ENCODE measurements at regions not wholly inside any gene's neighbourhood (a gene's known extent, or its start where the extent isn't known, plus 50 kb on each side); places are given as distances from the start of the nearest gene placed in this dataset.

DNA sequence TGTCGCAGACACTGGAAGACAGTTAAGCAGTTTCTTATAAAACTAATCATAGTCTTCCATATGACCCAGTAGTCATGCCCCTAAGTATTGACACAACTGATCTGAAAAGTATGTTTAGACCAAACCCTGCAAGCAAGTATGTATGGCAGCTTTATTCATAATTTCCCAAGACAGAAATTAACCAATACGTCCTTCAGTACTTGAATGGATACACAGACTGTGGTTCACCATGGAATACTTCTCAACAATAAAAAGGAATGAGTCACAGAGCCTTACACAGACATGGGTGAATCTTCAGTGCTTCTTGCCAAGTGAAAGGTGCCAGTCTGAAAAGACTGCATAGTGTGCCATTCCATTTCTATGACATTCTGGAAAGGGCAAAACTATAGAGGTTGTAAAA, 50.2 kb upstream of the AKR1E2 start:
- no peak for DNase-seq (ENCODE audit: low spot score)

DNA sequence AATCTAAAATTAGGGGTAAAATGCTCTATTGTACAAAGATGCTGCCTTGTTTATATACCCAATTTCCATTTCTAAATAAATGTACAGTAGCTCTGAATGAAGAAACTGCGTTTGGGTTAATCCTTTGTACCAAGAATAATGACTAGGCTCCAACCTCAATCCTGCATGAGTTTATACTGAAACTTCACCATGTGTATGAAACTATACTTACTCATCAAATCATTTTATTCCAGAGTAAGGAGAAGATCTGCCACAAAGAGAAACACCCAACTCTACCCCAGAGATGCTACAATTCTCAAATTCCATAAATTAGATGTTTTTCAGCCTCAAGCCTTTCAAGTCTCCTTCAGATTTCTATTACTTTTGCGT, 53.8 kb upstream of the AKR1E2 start:
- DNase-seq (ENCODE audit: low spot score) = no peak

DNA sequence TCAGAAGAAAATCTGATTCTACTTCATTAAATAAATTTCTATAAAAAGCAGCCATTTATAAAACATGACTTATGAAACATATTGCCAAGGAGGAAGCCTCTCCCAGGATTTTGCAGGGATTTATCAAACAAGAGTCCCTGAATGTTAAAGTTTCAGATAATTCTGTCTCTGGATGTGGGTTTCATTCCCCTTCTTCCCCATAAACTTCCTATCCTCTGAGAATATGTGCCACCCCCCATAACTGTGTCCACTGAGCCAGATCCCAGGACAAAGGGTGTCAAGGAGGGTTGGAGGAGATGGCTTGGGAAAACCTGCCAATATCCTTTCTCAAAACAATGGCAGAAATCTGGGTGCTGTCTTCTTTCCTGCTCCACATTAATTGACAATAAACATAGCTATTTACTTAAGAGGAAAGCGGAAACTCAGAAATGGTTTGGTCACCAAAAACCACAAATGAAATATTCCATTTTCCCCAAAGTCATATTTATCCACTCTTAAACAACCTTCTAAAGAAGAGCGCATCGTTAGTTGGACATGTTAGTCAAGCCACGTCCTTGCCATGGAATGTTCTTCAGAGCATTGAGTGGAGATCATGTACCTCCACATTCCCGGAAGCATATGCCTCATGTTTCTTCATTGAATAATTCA, 54.3 kb upstream of the AKR1E2 start:
- no peak for DNase-seq (ENCODE audit: low spot score)

- no peak for DNase-seq (ENCODE audit: low spot score)
Observed at GRCh38 chr10:4770801-4771553, 55.0 kb upstream of the AKR1E2 start.

- no peak for DNase-seq (ENCODE audit: low spot score)
Observed at GRCh38 chr10:4768416-4768815, 57.6 kb upstream of the AKR1E2 start.

GRCh38 chr10:4767033-4767814, 58.8 kb upstream of the AKR1E2 start:
- DNase-seq (ENCODE audit: low spot score) = peak; percentile 40

- no peak for DNase-seq (ENCODE audit: low spot score)
Observed at GRCh38 chr10:4766454-4766853, 59.6 kb upstream of the AKR1E2 start.

DNA sequence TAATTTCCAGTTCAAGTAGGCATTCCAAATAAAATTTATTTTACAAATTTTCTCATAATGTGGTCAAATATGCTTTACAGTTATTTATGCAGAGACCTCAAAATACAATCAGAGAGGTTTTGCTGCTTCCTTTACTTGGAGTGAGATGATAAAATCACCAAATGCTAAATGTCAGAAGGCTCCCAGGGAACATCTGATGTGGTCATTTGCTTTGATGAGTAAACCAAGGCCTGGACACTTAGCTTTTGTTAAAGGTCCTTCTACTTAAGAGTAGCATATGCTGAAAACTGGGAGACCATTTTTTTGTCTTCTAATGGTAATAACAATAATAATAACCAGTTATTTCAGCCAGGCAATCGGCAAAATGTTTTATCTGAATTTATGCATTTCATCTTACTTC, 60.6 kb upstream of the AKR1E2 start:
- no peak for DNase-seq (ENCODE audit: low spot score)

DNA sequence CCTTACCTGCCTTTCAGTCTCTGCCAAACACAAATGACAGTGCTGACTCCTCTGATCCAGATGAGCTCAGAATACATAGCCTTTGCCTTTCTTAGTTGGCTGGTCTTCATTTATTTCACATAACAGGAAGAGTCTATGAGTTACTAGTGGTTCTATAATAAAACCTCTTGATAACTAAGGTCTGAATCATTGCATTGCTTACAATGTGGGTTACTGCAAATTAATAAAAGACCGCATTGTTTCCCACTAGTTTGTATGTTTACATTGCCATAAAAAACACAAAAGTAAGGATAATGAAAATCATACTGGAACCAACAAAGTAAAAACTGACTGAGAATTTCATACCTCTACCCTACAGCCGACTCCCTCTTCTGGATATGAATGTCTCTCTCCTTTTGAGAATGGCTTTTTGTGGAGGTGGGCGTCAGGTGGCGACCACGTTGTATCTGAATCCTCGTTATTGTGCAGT, 62.0 kb upstream of the AKR1E2 start:
- DNase-seq (ENCODE audit: low spot score) = no peak

DNA sequence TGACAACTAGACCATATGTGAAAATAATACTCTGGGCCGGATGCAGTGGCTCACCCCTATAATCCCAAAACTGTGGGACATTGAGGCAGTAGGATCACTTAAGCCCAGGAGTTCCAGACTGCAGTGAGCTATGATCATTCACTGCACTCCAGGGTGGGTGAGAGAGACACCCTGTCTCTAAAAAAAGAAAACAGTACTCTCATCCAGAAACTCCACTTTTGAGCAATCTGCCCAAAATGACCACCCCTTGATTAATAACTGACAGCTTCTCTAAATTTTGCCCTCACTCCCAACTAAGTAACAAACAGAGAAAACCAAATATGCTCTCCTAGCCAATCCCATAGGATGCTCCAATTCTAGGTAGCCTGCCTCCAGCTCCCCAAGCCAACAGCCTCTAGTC, 62.5 kb upstream of the AKR1E2 start:
- DNase-seq (ENCODE audit: low spot score) = no peak

DNA sequence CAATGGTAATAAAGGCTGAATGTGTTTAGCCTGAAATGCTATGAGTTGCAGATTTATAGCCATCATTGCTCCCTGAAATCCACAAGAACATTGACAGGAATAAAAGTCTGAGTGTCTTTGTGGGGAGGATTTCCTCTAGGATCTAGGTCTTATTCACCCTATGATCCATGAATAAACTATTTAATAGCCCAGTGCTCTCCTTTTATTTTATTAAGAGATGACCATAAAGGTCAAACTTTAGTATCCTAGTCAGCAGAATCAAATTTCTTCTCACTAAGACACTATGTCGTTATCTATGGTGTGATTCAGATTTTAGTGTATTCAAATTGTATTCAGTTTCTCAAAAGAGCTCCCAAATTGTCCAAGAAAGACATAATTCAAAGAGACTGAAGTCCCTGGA, 67.8 kb upstream of the AKR1E2 start:
- no peak for DNase-seq (ENCODE audit: low spot score)

- DNase-seq (ENCODE audit: low spot score) = no peak
Observed at GRCh38 chr10:4755286-4755989, 70.6 kb upstream of the AKR1E2 start.

- no peak for DNase-seq (ENCODE audit: low spot score)
Observed at GRCh38 chr10:4754143-4754542, 71.9 kb upstream of the AKR1E2 start.

DNA sequence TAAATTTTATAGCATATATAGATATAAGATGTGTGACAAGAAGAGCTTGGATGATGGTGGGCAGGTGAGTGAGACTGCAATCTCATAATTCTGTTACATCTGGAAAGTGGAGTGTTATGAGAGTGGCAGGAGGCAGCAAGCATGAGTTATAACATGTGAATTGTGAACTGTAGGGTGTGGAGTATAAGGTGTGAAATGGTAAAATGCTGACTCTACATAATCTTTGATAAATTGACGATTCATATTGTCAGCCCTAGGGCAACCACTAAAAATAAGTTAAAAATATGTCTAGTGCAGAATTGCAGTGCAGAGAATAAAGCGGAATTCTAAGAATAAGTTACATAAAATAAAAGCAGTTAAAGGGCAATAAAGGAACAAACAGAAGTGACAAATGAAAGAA, 74.8 kb upstream of the AKR1E2 start:
- DNase-seq (ENCODE audit: low spot score) = no peak

GRCh38 chr10:4749271-4749574, 76.8 kb upstream of the AKR1E2 start:
- no peak for DNase-seq (ENCODE audit: low spot score)

DNA sequence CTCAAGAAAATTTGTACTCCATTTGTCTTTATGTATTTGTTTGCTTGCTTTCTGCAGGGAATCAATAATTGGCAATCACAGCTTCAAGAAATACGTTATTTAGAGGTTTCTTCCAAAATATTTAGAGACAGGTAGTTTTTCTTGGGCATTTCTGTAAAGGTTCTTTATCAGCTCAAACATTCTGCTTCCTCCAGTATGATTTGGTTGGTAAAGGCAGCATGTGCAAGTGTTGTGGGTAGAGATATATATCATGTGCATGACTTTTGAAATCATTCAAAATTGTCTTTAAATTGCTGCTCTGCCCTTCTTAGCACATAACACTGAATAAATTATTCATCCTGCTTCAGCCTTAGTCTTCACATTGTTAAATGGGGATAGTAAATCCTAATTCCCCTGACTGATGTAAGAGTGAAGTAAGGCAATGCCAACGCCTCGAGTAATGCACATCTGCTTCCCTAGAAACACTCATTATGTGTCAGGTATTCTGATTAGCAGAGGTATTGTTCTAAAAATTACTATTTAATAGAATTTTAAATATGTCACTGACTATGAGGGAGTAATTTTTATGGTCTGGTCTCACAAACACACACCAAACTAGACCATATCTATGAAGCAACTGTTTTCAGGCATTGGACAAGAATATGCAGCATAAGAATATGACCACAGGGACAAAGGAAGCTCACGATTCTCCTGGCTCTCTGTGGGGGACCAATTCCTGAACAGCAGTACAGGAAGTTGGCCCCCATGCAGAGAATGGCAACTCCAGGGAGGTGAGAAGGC, 77.3 kb upstream of the AKR1E2 start:
- DNase-seq (ENCODE audit: low spot score) = no peak

DNA sequence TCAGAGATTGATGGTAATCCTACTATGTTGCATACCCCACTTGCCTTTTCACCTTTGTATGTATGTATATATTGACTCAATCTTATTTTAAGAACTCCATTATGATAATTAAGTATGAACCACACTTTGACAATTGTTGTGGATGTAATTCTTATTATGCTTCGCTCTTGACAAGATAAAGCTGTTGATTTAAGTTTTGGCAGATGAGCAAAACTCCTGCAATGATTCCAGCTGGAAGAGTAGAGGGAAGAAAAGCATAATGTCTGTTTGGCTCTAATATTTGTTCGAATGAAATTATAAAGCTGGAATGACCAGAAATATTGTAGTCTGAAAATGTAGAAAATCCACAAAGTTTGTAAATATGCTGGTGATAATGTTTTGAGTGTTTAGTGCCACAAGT, 83.8 kb upstream of the AKR1E2 start:
- DNase-seq (ENCODE audit: low spot score) = no peak

GRCh38 chr10:4740471-4740870, 85.5 kb upstream of the AKR1E2 start:
- DNase-seq (ENCODE audit: low spot score) = no peak

GRCh38 chr10:4736608-4737007, 89.4 kb upstream of the AKR1E2 start:
- DNase-seq (ENCODE audit: low spot score) = no peak

DNA sequence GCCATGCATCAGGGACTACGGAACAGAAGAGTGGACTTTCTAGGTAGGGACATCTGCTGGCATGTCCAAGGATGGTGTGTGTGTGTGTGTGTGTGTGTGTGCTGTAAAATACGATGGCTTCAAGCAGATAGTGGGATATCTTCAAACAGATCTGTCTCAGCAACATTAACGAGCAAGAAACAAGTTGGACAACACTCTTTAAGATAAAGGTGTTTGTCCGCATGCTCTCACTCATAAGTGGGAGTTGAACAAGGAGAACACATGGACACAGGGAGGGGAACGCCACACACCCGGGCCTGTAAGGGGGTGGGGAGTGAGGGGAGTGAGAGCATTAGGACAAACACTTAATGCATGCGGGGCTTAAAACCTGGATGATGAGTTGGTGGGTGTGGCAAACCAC, 89.8 kb upstream of the AKR1E2 start:
- DNase-seq (ENCODE audit: low spot score) = no peak

GRCh38 chr10:4733843-4734224, 92.2 kb upstream of the AKR1E2 start:
- no peak for DNase-seq (ENCODE audit: low spot score)
